ENCODE measurements at regions not wholly inside any gene's neighbourhood (a gene's known extent, or its start where the extent isn't known, plus 50 kb on each side); places are given as distances from the start of the nearest gene placed in this dataset.

- TF ChIP-seq CHD2 (IDR thresholded peaks at IDR 0.05; ENCODE audit: low read length) (no peak), TBP (IDR thresholded peaks at IDR 0.05; ENCODE audit: low read depth, low read length) (no peak), ASH2L (IDR thresholded peaks at IDR 0.05; ENCODE audit: low read length) (no peak), TEAD4 (IDR thresholded peaks at IDR 0.05; ENCODE audit: low read depth, low read length) (no peak), CBX8 (IDR thresholded peaks at IDR 0.05; ENCODE audit: borderline replicate concordance, low read depth, low read length) (no peak), FOSL1 (IDR thresholded peaks at IDR 0.05; ENCODE audit: insufficient read depth, low read depth, low read length) (no peak), SIRT6 (IDR thresholded peaks at IDR 0.05; ENCODE audit: low read length) (no peak)
These were observed 106.8 kb upstream of the SIX3 start (continued) for GRCh38 chr2:44834656-44835055.

All from H1 (cell line).